Cerebellar cortex (tissue), 1 donor: ENCODE measurements at regions not wholly inside any gene's neighbourhood (a gene's known extent, or its start where the extent isn't known, plus 50 kb on each side); places are given as distances from the start of the nearest gene placed in this dataset.
A peak's percentile ranks its signal among the peaks of the same experiment; 100 is the strongest.

ENCODE experiments used
- DNase-seq: peaks from one replicate; pipeline ENCODE4 v3.0.0-alpha.2; 2015; ENCODE audit warnings: low spot score

DNA sequence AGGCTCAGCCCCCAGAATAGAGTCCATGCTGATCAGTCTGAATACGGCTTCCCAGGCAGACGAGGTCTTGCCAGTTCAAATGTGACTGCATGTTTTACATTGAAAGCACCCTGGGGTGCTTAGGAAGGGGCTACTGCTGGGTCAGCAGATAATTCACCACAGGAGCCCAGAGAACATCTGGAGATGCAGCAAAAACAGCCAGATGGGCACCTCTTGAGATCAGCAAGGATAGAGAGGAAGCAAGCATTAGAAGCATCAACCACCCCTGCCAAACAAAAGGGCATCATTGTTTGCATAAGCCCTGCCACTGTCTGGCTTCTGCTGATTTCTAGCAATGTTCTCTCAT lies 403.1 kb downstream of the RRAGC start:
- no peak for DNase-seq

DNA sequence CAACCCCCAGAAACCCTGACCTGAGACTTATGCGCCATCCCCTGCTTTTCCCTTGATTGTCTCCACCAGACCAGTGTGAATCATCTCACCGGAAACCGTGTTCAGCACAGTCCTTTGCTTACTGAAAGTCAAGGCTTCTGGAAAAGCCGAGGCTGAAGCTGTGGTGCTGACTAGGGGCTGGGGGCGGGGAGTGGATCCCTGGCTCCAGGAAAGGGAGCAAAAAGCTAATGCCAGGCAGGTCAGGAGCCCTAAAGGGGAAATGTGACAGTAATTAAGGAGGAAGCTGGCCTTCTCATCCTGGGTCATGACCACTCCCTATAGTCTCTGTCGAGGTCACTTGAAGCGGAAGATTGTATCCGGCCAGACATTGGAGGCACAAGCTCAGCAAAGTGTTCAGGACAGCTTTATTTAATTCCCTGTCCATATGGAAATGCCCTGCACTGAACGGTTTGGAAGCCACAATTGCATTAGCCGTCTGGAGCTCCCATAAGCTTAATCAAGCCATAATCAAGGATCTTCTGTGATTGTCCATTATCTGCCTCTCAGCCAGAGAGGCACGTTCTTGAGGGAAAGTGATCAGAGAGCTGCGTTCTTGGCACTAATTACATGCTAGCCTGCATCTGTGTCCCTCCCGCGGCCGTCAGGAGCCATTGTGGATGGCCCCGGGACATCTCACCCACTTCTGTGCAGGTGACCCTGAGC lies 403.6 kb downstream of the RRAGC start:
- no peak for DNase-seq

DNA sequence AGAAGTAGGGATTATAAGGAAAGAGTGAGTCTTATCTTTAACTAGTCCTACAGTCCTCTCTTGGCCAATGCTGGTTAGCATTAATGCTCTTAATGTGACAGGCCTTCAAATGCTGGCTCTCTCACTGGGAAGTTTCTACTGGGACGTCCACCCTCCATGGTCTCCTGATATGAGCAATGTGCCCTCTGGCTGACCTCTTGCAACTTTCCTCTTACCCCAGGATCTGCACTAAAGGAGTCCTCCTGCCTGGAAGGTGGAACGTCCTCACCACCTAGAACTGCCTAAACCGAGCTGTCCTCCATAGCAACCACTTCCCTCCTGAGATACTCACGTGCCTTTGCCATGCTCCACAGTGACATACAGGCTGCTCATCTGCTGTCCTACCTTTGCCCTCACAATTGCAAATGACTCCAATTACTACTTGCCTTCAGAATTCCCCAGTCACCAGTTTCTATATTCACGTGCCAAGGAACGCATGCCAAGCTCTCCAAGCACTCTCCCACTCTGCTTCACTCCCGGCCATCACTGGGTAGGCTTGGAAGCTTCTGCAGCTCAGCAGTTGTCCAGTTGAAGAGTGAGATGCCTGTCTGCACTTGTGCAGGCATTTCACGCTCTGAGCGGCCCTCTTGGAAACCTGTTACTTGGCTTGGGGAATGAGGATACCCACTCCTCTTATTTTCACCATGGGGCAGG lies 404.7 kb downstream of the RRAGC start:
- no peak for DNase-seq

DNA sequence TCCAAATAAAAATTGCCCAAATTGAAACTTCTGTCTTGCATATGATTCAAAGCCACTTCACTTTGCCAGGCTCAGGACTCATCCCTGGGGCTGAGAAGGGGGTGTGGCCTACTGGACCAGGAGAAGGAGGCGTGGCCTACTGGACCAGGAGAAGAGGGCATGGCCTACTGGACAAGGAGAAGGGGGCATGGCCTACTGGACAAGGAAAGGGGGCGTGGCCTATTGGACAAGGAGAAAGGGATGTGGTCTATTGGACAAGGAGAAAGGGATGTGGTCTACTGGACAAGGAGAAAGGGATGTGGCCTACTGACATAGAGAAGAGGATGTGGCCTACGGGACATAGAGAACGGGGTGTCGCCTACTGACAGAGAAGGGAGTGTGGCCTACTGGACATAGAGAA lies 405.3 kb downstream of the RRAGC start:
- DNase-seq, result no peak

DNA sequence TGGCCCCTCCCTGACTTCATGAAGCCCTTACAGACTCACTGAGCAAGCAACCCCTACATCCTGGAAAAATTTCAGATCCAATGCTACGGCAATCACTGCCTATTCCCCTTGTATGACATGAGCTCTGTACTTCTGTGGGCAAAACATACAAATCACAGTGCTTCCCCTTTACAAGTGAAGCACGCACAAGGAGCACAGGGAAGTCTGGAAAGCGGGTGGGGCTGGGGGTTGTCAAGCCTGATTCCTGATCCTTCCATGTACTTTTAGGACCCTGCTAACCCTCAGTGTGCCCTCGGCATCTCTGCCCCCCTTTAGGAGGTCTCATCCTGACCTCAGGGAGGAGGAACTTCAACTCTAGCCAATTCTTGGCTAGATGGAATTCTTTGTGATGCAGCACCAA lies 405.7 kb upstream of the POU3F1 start:
- no peak for DNase-seq

GRCh38 chr1:38451541-38451993 lies 405.0 kb upstream of the POU3F1 start:
- DNase-seq, result no peak

GRCh38 chr1:38448893-38449292 lies 402.3 kb upstream of the POU3F1 start:
- no peak for DNase-seq

GRCh38 chr1:38446936-38447335 lies 400.3 kb upstream of the POU3F1 start:
- DNase-seq, result no peak

GRCh38 chr1:38444770-38445442 lies 398.3 kb upstream of the POU3F1 start:
- DNase-seq, result no peak

DNA sequence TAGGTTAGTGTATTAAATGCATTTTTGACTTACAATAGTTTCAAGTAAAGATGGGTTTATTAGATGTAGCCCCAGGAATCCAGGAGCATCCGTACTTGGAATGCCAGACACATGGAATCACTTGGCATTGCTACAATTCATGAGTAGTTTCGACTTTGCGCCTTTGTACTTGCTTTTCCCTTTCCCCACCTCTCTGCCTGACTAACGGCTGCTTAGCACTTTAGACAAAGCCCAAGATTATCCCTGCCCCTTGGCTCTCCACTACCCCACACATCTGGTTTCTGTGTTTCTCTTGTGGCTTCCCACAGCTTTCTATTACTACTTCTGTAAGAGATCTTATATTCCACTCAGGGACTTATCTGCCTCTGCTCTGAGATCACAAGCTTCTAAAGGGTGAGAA lies 397.7 kb upstream of the POU3F1 start:
- DNase-seq, result no peak

DNA sequence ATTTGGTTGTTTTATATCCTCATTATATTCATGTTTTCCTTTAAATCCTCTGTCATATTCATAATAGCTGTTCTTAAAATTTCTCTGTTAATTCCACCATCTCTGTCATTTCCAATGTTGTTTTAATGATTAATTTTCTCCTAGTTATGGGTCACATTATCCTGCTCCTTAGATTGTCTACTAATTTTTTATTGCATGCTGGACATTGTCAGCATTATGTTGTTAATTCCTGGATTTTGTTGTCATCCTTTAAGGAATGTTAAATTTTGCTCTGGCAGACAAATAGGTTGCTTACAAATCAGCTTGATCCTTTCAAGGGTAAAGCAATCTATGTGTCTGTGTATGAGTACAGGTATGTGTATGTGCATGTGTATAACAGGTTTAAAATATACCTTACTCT lies 393.8 kb upstream of the POU3F1 start:
- no peak for DNase-seq

DNA sequence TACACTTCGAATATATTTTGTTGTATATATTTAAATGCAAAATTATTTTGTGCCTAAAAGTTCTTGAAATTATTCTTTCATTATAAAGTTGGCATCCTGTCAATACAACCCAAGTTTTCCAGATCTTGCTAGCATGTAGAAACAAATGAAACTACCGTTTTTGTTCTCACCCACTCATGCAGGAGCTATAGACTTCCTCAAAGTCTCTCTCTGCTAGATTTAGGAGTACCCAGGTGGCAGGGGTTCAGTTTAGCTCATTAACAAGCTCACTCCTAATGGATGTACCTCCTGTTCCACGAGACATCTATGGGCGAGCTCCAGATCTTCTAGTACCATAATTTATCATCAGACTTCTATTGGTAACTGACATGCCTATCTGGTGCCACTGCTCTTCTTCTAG lies 390.2 kb upstream of the POU3F1 start:
- no peak for DNase-seq

DNA sequence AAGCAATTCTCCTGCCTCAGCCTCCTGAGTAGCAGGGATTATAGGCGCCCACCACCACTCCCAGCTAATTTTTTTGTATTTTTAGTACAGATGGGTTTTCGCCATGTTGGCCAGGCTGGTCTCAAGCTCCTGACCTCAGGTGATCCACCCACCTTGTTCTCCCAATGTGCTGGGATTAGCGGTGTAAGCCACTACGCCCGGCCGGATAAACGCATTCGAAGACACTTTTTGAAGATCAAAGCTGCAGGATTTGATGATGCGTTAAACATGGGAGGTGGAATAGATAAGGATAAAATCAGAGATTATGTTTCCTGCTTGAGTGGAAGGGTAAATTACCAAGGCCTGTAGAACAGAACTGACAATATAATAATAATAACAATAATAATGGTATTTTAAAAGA lies 389.4 kb upstream of the POU3F1 start:
- DNase-seq, result no peak

DNA sequence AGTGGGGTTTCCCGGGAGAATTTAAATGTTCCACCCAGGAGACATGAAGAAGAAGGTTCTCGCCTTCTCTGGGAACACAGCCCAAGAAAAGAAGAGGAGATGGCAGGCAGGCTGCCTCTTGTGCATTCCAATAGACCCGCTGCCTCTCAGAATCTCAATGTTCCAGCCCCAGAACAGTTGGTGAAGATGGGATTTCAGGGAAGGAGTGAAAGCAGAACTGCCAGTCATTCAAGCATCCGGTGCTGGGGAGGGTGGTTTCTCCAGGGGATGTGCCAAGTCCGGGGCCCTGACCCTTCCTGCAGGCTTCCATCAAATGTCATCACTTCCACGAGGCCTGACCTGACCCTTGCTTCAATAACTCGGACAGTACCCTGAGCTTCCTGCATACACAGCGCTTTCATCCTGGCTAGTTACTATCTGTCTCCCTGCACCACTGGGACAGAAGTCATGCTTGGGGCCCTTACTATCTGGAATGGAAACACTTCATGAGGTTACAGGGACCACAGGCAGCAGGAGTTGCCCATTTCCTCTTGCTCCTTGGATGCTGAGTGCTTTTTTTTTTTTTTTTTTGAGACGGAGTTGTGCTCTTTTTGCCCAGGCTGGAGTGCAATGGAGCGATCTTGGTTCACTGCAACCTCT lies 386.6 kb upstream of the POU3F1 start:
- DNase-seq, result peak; percentile 14

- no peak for DNase-seq
Observed at GRCh38 chr1:38431535-38432376, 385.2 kb upstream of the POU3F1 start.

DNA sequence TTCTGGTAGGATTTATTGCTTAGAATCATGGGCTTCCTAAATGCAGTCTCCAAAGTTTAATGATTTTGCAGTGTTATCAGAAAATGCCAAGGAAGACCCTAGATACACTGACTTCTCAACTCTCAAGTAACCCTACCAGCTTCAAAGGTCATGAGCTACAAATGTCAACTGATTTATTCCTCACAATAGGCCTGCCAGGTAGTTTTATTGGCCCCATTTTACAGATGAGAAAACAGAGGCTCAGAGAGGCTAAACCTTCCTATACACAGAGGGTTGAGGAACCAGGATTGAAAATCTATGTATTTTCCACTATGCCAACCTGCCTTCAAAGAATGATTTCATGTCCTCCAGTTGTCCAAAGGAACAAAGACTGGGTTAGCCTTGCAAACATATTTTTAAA lies 384.4 kb upstream of the POU3F1 start:
- no peak for DNase-seq

DNA sequence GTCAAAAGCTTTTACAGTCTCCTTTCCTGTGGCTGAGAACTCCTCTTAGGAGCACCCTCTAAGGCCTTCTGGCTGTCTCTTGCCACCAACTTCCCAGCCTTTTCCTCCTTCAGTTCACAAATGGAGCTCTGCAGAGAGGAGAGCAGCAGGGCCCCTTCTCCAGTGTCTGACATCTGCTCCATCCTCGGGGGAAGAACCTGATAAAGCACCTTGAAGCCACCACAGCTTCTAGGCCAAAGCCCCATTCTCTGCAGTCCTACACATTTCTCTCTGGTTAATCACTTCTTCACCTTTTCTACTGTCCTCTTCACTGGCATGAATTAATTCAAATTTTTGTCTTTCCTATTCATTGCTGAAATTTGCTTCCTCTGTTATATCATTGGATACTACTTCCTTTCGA lies 378.1 kb upstream of the POU3F1 start:
- DNase-seq, result no peak

DNA sequence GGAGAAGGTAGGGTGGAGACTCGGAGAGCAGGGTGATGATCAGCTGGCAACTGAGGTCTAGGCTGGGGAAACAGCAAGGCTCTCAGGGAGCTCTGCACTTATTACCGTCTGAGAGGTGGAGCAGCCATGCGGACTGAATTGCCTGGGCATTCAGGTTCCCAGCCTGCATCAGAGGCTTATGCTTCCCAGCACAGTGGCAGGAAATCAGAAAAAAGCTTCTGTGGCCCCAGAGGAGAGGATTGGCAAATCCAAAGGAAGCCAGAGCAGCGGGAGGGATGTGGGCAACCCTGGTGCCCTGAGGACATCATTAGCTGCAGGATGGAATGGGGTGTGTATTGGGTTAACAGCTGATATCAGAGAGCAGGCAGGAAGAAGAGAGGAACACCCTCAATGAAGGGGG lies 374.1 kb upstream of the POU3F1 start:
- no peak for DNase-seq

GRCh38 chr1:38418195-38419030 lies 371.8 kb upstream of the POU3F1 start:
- DNase-seq, result peak; percentile 30

DNA sequence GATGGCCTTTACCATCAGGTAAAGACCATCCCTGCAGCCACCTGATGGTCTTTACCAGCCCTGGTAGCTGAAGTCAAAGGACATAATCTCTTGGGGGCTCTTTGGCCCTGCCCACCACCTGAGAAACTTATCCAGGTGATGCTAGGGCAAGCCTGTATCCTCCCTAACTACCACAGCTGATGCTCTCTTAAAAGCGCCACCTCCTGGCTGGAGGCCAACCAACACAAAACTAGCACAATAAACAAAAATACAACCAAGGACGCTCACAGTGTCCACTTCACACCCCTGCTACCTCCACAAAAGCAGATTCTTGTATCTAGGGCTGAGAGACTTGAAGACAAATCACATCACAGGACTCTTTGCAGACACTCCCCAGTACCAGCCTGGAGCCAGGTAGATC lies 357.1 kb upstream of the POU3F1 start:
- no peak for DNase-seq

DNA sequence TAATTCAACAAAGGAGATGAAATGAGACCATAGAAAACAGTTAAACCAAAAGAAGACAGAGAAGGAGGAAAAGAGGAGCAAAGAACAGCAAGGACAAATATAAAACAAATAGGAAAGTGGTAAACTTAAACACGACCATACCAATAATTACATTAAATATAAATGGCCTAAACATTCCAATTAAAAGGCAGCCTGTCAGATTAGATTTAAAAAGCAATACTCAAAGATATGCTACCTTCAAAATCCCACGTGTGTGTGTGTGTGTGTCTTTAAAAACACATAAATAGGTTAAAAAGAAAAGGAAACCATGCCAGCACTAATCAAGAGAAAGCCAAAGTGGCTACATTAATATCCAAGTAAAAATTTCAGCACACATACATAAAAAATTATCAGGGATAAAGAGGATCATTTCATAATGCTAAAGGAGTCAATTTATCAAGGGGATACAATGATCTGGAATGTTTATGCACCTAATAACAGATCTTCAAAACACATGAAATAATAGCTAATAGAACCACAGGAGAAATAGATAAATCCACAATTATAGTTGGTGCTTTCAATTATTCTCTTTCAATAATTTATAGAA lies 355.7 kb upstream of the POU3F1 start:
- no peak for DNase-seq
